Endothelial cell of umbilical vein (primary cell): ENCODE measurements at regions not wholly inside any gene's neighbourhood (a gene's known extent, or its start where the extent isn't known, plus 50 kb on each side); places are given as distances from the start of the nearest gene placed in this dataset.

Experiments
- BruUV-seq: library from RNA; stranded (reverse); fragments of 400-500 nt; replicated peaks from 2 replicates; lab custom pipeline; 2021; lab: Mats Ljungman, UMichigan
- CTCF ChIA-PET: fragments of 300-600, 350-600 bp; sonication (Branson Sonifier 250); formaldehyde crosslinking; loops from one replicate; lab custom pipeline; 2021; ENCODE audit warnings: antibody characterized with exemption, inconsistent platforms; lab: Charles Lee
- POLR2A ChIA-PET: fragments of 300-600, 350-600 bp; sonication (Branson Sonifier 250); formaldehyde crosslinking; loops from one replicate; lab custom pipeline; 2021; ENCODE audit warnings: antibody characterized with exemption, inconsistent platforms; lab: Charles Lee
- DNase-seq: peaks from one replicate; pipeline ENCODE4 v3.0.0-alpha.2; 2011; ENCODE audit warnings: low read depth, low spot score
- FAIRE-seq: peaks from 2 replicates; lab custom pipeline; 2011; peaks lifted over from hg19 to GRCh38; lab: Jason Lieb, UNC
- H2AFZ ChIP-seq: 2 replicates; pipeline ENCODE4 v1.6.0; 2012; ENCODE audit warnings: low read depth, low read length, control low read depth, inconsistent platforms
- H3K27ac ChIP-seq: 2 replicates; pipeline ENCODE4 v1.5.1; 2011; ENCODE audit warnings: low read depth, mild to moderate bottlenecking, control low read depth, low read length, moderate library complexity; ENCODE audit not compliant: insufficient read depth
- H3K27me3 ChIP-seq, 2 experiments: 2 replicates each; pipeline versions ENCODE4 v1.6.0 to v1.6.1; 2011; ENCODE audit warnings: low read length in 2 of 2, mixed read lengths in 1 of 2; ENCODE audit not compliant: control insufficient read depth in 2 of 2, insufficient read depth in 2 of 2
- H3K36me3 ChIP-seq, 2 experiments: 2 replicates in 1 of 2; 3 replicates in 1 of 2; pipeline ENCODE4 v1.5.1; 2011; ENCODE audit warnings: low read length in 2 of 2, mild to moderate bottlenecking in 1 of 2, moderate library complexity in 1 of 2; ENCODE audit not compliant: control insufficient read depth in 2 of 2, insufficient read depth in 2 of 2; ENCODE audit errors: extremely low read depth in 1 of 2
- H3K4me1 ChIP-seq: 3 replicates; pipeline ENCODE4 v1.5.1; 2011; ENCODE audit warnings: mild to moderate bottlenecking, low read length; ENCODE audit not compliant: control insufficient read depth, insufficient read depth; ENCODE audit errors: extremely low read depth
- H3K4me2 ChIP-seq: 2 replicates; pipeline ENCODE4 v1.6.1; 2011; ENCODE audit warnings: low read length, control low read depth, mixed read lengths; ENCODE audit not compliant: insufficient read depth
- H3K4me3 ChIP-seq, 3 experiments: fragments of 200-600 bp in 1 of 3; sonication (generic), shearing (Covaris generic) in 1 of 3; replicated peaks in 1 of 3; 2 replicates each; pipeline ENCODE4 v1.5.1; 2011 to 2016; ENCODE audit warnings: control low read depth in 3 of 3, low read length in 3 of 3, mild to moderate bottlenecking in 2 of 3, inconsistent platforms in 1 of 3, low read depth in 1 of 3, moderate library complexity in 1 of 3; ENCODE audit not compliant: insufficient read depth in 1 of 3
- H3K79me2 ChIP-seq: 2 replicates; pipeline ENCODE4 v1.6.0; 2012; ENCODE audit warnings: low read length, inconsistent platforms; ENCODE audit not compliant: control insufficient read depth, insufficient read depth
- H3K9ac ChIP-seq: replicated peaks from 2 replicates; pipeline ENCODE3; 2011; ENCODE audit warnings: low read length, control low read depth; ENCODE audit not compliant: insufficient read depth; ENCODE audit errors: extremely low read depth
- H3K9me1 ChIP-seq: replicated peaks from 3 replicates; pipeline ENCODE4 v1.6.0; 2011; ENCODE audit warnings: mild to moderate bottlenecking, low read length; ENCODE audit not compliant: control insufficient read depth, insufficient read depth; ENCODE audit errors: extremely low read depth
- H3K9me3 ChIP-seq: replicated peaks from 2 replicates; pipeline ENCODE4 v1.5.1; 2012; ENCODE audit warnings: low read length, inconsistent platforms; ENCODE audit not compliant: control insufficient read depth, insufficient read depth
- H4K20me1 ChIP-seq: replicated peaks from 2 replicates; pipeline ENCODE3; 2011; ENCODE audit warnings: mild to moderate bottlenecking, low read length; ENCODE audit not compliant: control insufficient read depth, insufficient read depth; ENCODE audit errors: extremely low read depth
- CTCF ChIP-seq, 2 donors: IDR thresholded peaks; 1 replicate in 1 of 2; 2 replicates in 1 of 2; pipeline ENCODE4 v1.5.1; 2011; ENCODE audit warnings: low read length in 2 of 2, mild to moderate bottlenecking in 2 of 2, moderate library complexity in 2 of 2, control low read depth in 1 of 2, inconsistent platforms in 1 of 2, low read depth in 1 of 2; ENCODE audit not compliant: insufficient read depth in 1 of 2; ENCODE audit errors: extremely low read depth in 1 of 2
- EZH2 ChIP-seq: IDR thresholded peaks from 2 replicates; pipeline ENCODE4 v1.6.1; 2012; ENCODE audit warnings: borderline replicate concordance, low read depth, mild to moderate bottlenecking, moderate library complexity, low read length, inconsistent platforms; ENCODE audit not compliant: severe bottlenecking
- FOS ChIP-seq: IDR thresholded peaks from 2 replicates; pipeline ENCODE4 v1.6.1; 2011; ENCODE audit warnings: mild to moderate bottlenecking, low read length, moderate library complexity, borderline replicate concordance; ENCODE audit not compliant: insufficient read depth
- GATA2 ChIP-seq: IDR thresholded peaks from 2 replicates; pipeline ENCODE4 v1.7.0; 2011; ENCODE audit warnings: low read depth, mild to moderate bottlenecking, moderate library complexity, mixed read lengths, low read length; ENCODE audit not compliant: insufficient read length, insufficient read depth
- JUN ChIP-seq: IDR thresholded peaks from 2 replicates; pipeline ENCODE4 v1.6.1; 2011; ENCODE audit warnings: borderline replicate concordance, low read depth; ENCODE audit not compliant: insufficient read length, insufficient read depth
- MAX ChIP-seq: IDR thresholded peaks from 2 replicates; pipeline ENCODE4 v1.6.1; 2011; ENCODE audit not compliant: insufficient read depth, insufficient read length
- MYC ChIP-seq: IDR thresholded peaks from one replicate; pipeline ENCODE4 v1.6.1; 2011; ENCODE audit warnings: mild to moderate bottlenecking, low read depth, low read length
- POLR2A ChIP-seq: IDR thresholded peaks from 2 replicates; pipeline ENCODE4 v1.6.1; 2012; ENCODE audit warnings: low read depth, mild to moderate bottlenecking, control low read depth, low read length
- POLR2AphosphoS5 ChIP-seq: IDR thresholded peaks from 2 replicates; pipeline ENCODE4 v1.6.1; 2012; ENCODE audit warnings: low read depth, mild to moderate bottlenecking, control low read depth, low read length, moderate library complexity; ENCODE audit not compliant: insufficient read depth
- dilution Hi-C: fragments of 300-500 bp; cut with MboI; formaldehyde crosslinking; loops from one replicate; pipeline ENCODE4 v1.15.0; 2019; ENCODE audit warnings: low sequenced_read_pairs; ENCODE audit not compliant: extremely low pct_ligation_motif_present
- intact Hi-C: fragments of 100-400 bp; cut with micrococcal nuclease; formaldehyde crosslinking; loops from one replicate; pipeline ENCODE4 v1.10.0; 2022

- no peaks in the 10 kb centered on the region for H3K9me1 ChIP-seq
- BruUV-seq: no TSS peak
- intact Hi-C loops (no loop called here), dilution Hi-C loops (no loop called here)
- ChIA-PET CTCF (no interaction called here), POLR2A (no interaction called here)
- TF ChIP-seq MYC (no peak), MAX (no peak), EZH2 (no peak), CTCF (IDR thresholded peaks at IDR 0.05; ENCODE audit: extremely low read depth in 1 of 2, insufficient read depth in 1 of 2, low read depth in 1 of 2, low read length in 2 of 2) (no peak), POLR2A (no peak), GATA2 (no peak), JUN (no peak), POLR2AphosphoS5 (no peak), FOS (no peak)
- no peaks in the 10 kb centered on the region for H4K20me1 ChIP-seq
- no peaks in the 10 kb centered on the region for H3K79me2 ChIP-seq
- H3K4me1 ChIP-seq: no peaks in the 10 kb centered on the region
- no peak overlapping the region for H3K27ac ChIP-seq
- H3K27me3 ChIP-seq: no peaks in the 10 kb centered on the region
- FAIRE-seq (no peak), DNase-seq (no peak)
- H3K9ac ChIP-seq: no peak overlapping the region
- H3K9me3 ChIP-seq: no peaks in the 10 kb centered on the region
- H2AFZ ChIP-seq: peak overlapping the region; percentile 0
- no peak overlapping the region for H3K4me3 ChIP-seq
- no peaks in the 10 kb centered on the region for H3K36me3 ChIP-seq
- H3K4me2 ChIP-seq: no peak overlapping the region
Observed at GRCh38 chr18:22302144-22302543, 115.6 kb downstream of the CTAGE1 start.
